PC-3 (cell line): ENCODE measurements at regions not wholly inside any gene's neighbourhood (a gene's known extent, or its start where the extent isn't known, plus 50 kb on each side); places are given as distances from the start of the nearest gene placed in this dataset.

Experiments
- ATAC-seq: fragments of 200-7000 bp; cut with Tn5 transposase; 2 replicates; pipeline ENCODE4 v1.9.1; 2020; ENCODE audit warnings: mild to moderate bottlenecking, moderate library complexity
- BruUV-seq: library from RNA; stranded (reverse); fragments of 400-500 nt; replicated peaks from 2 replicates; lab custom pipeline; 2021; lab: Mats Ljungman, UMichigan
- CTCF ChIA-PET: fragments of 300-600 bp; sonication (Branson Sonifier 250); formaldehyde crosslinking; loops from one replicate; lab custom pipeline; 2022; ENCODE audit warnings: antibody characterized with exemption; lab: Charles Lee
- POLR2A ChIA-PET: fragments of 300-600 bp; sonication (Branson Sonifier 250); formaldehyde crosslinking; loops from one replicate; lab custom pipeline; 2022; ENCODE audit warnings: antibody characterized with exemption; ENCODE audit not compliant: unreplicated experiment; lab: Charles Lee
- DNase-seq: peaks from one replicate; pipeline ENCODE4 v3.0.0-alpha.2; 2015
- H2AFZ ChIP-seq: fragments of 300-600 bp; sonication (generic); 2 replicates; pipeline ENCODE4 v1.6.0; 2016; ENCODE audit warnings: antibody characterized with exemption, low read length
- H3F3A ChIP-seq: fragments of 300-600 bp; sonication (generic); one replicate; pipeline ENCODE4 v1.6.0; 2017; ENCODE audit warnings: antibody characterized with exemption, low read length, control low read depth, mild to moderate bottlenecking; ENCODE audit not compliant: unreplicated experiment
- H3K27ac ChIP-seq: fragments of 300-600 bp; sonication (generic); 2 replicates; pipeline ENCODE4 v1.5.1; 2016; ENCODE audit warnings: mild to moderate bottlenecking, low read length
- H3K27me3 ChIP-seq: fragments of 300-600 bp; sonication (generic); 2 replicates; pipeline ENCODE4 v1.6.1; 2016; ENCODE audit warnings: low read length, mixed read lengths
- H3K36me3 ChIP-seq: fragments of 300-600 bp; sonication (generic); 2 replicates; pipeline ENCODE4 v1.6.1; 2016; ENCODE audit warnings: low read depth, mixed run types, low read length, mixed read lengths
- H3K4me1 ChIP-seq: fragments of 300-600 bp; sonication (generic); 2 replicates; pipeline ENCODE4 v1.5.1; 2016; ENCODE audit warnings: low read length; ENCODE audit not compliant: insufficient read depth
- H3K4me2 ChIP-seq: fragments of 300-600 bp; sonication (generic); 2 replicates; pipeline ENCODE4 v1.6.0; 2016; ENCODE audit warnings: low read length
- H3K4me3 ChIP-seq: fragments of 300-600 bp; sonication (generic); 2 replicates; pipeline ENCODE4 v1.5.1; 2016; ENCODE audit warnings: mild to moderate bottlenecking, low read length, mixed read lengths
- H3K79me2 ChIP-seq: fragments of 300-600 bp; sonication (generic); 2 replicates; pipeline ENCODE4 v1.6.1; 2017; ENCODE audit warnings: low read length, mixed read lengths
- H3K9ac ChIP-seq: fragments of 300-600 bp; sonication (generic); 2 replicates; pipeline ENCODE4 v1.6.0; 2016; ENCODE audit warnings: mild to moderate bottlenecking, low read length
- H3K9me2 ChIP-seq: fragments of 300-600 bp; sonication (generic); replicated peaks from 2 replicates; pipeline ENCODE4 v1.6.1; 2016; ENCODE audit warnings: mixed run types, low read length, mixed read lengths
- H3K9me3 ChIP-seq: fragments of 300-600 bp; sonication (generic); 2 replicates; pipeline ENCODE4 v1.6.1; 2016; ENCODE audit warnings: low read length, mixed read lengths
- H4K20me1 ChIP-seq: fragments of 300-600 bp; sonication (generic); 2 replicates; pipeline ENCODE4 v1.6.1; 2016; ENCODE audit warnings: low read length, mixed read lengths
- CTCF ChIP-seq: fragments of 300-600 bp; sonication (generic); conservative IDR thresholded peaks from 2 replicates; pipeline ENCODE4 v1.5.1; 2017; ENCODE audit warnings: antibody characterized with exemption, low read depth, mild to moderate bottlenecking, low read length
- EZH2 ChIP-seq: fragments of 300-600 bp; sonication (generic); IDR thresholded peaks from one replicate; pipeline ENCODE4 v1.6.1; 2017; ENCODE audit warnings: antibody characterized with exemption, mild to moderate bottlenecking, low read length; ENCODE audit not compliant: unreplicated experiment
- EZH2phosphoT487 ChIP-seq: fragments of 300-600 bp; sonication (generic); IDR thresholded peaks from 2 replicates; pipeline ENCODE4 v1.6.1; 2018; ENCODE audit warnings: mild to moderate bottlenecking, antibody characterized with exemption, low read length, borderline replicate concordance
- intact Hi-C: fragments of 100-400 bp; cut with micrococcal nuclease; formaldehyde crosslinking; loops from 2 replicates; pipeline ENCODE4 v1.9.0; 2023

- H3K9me2 ChIP-seq: no peaks in the 10 kb centered on the region
Measured at GRCh38 chr13:44101347-44102083, 221.8 kb downstream of the LACC1 start.

GRCh38 chr13:44103429-44104196 is 223.9 kb downstream of the LACC1 start:
- H2AFZ ChIP-seq: no peak overlapping the region
- H3K27me3 ChIP-seq: no peaks in the 10 kb centered on the region
- H3K4me2 ChIP-seq: no peak overlapping the region
- H3K4me1 ChIP-seq: peaks cover 13% of the 10 kb centered on the region
- no peaks in the 10 kb centered on the region for H3K79me2 ChIP-seq
- ChIA-PET POLR2A (interaction anchor here (1.2 kb wide), 1 partner anchor 333 kb away, joined by 3 read pairs; no protein-coding TSS in a partner anchor), CTCF (no interaction called here)
- DNase-seq: no peak
- 0 out of 2 replicates have a peak, but pooled peaks cover 3% of the 10 kb centered on the region for H3K9me3 ChIP-seq
- no peak overlapping the region for H3K27ac ChIP-seq
- H3K36me3 ChIP-seq: no peaks in the 10 kb centered on the region
- TF ChIP-seq EZH2phosphoT487: no peak
- no peak for TF ChIP-seq CTCF
- H3F3A ChIP-seq: no peaks in the 10 kb centered on the region
- no TSS peak for BruUV-seq
- intact Hi-C loops: no loop called here
- no peaks in the 10 kb centered on the region for H4K20me1 ChIP-seq
- ATAC-seq: no peak
- H3K9me2 ChIP-seq: no peaks in the 10 kb centered on the region
- no peak overlapping the region for H3K9ac ChIP-seq
- H3K4me3 ChIP-seq: no peak overlapping the region

More at GRCh38 chr13:44101347-44102083, 221.8 kb downstream of the LACC1 start:
- no peaks in the 10 kb centered on the region for H3K36me3 ChIP-seq
- no peak overlapping the region for H3K27ac ChIP-seq
- H2AFZ ChIP-seq: no peak overlapping the region
- TF ChIP-seq CTCF (no peak), EZH2phosphoT487 (no peak), EZH2 (no peak)
- H3K4me2 ChIP-seq: no peak overlapping the region
- H3K27me3 ChIP-seq: no peaks in the 10 kb centered on the region
- H3K79me2 ChIP-seq: no peaks in the 10 kb centered on the region
- H3K9me3 ChIP-seq: 0 out of 2 replicates have a peak, but pooled peaks cover 3% of the 10 kb centered on the region
- H3K4me3 ChIP-seq: no peak overlapping the region
- H3K9ac ChIP-seq: no peak overlapping the region
- H3K4me1 ChIP-seq: no peaks in the 10 kb centered on the region
- ATAC-seq (no peak), DNase-seq (no peak)
- CTCF ChIA-PET: no interaction called here
- H3F3A ChIP-seq: no peaks in the 10 kb centered on the region
- no TSS peak for BruUV-seq
- H4K20me1 ChIP-seq: no peaks in the 10 kb centered on the region
- intact Hi-C loops: no loop called here
- POLR2A ChIA-PET: no interaction called here

GRCh38 chr13:44104197-44104490 is 224.4 kb downstream of the LACC1 start:
- CTCF ChIA-PET: no interaction called here
- ATAC-seq (no peak), DNase-seq (no peak)
- TF ChIP-seq EZH2phosphoT487 (no peak), EZH2 (no peak), CTCF (no peak)
- 0 out of 2 replicates have a peak, but pooled peaks cover 3% of the 10 kb centered on the region for H3K9me3 ChIP-seq
- H2AFZ ChIP-seq: no peak overlapping the region
- H3K36me3 ChIP-seq: no peaks in the 10 kb centered on the region
- no peaks in the 10 kb centered on the region for H3K27me3 ChIP-seq
- peaks cover 18% of the 10 kb centered on the region for H3K4me1 ChIP-seq
- POLR2A ChIA-PET: no interaction called here
- no peak overlapping the region for H3K27ac ChIP-seq
- H3K9ac ChIP-seq: no peak overlapping the region
- H3K79me2 ChIP-seq: no peaks in the 10 kb centered on the region
- intact Hi-C loops: no loop called here
- H4K20me1 ChIP-seq: no peaks in the 10 kb centered on the region
- no peak overlapping the region for H3K4me2 ChIP-seq
- no peak overlapping the region for H3K4me3 ChIP-seq
- BruUV-seq: no TSS peak
- no peaks in the 10 kb centered on the region for H3K9me2 ChIP-seq
- no peaks in the 10 kb centered on the region for H3F3A ChIP-seq
